GM13977 (cell line): ENCODE measurements at regions not wholly inside any gene's neighbourhood (a gene's known extent, or its start where the extent isn't known, plus 50 kb on each side); places are given as distances from the start of the nearest gene placed in this dataset.

Experiments used
- DNase-seq: peaks from one replicate; pipeline ENCODE4 v3.0.0; 2012; ENCODE audit warnings: low spot score
- in situ Hi-C: fragments of 300-500 bp; cut with MboI; formaldehyde crosslinking; loops from one replicate; pipeline ENCODE4 v1.12.0; 2022; ENCODE audit warnings: low sequenced_read_pairs, low pct_unique_long_range_greater_than_20kb, mixed read lengths, inconsistent platforms; ENCODE audit not compliant: unreplicated experiment
- TF ChIP-seq, protein P1 (sequence below): IDR thresholded peaks from 2 replicates; pipeline ENCODE4 v1.5.1; 2012; ENCODE audit warnings: mild to moderate bottlenecking, control low read depth; ENCODE audit not compliant: insufficient read depth; ENCODE audit errors: extremely low read depth, missing control alignments

DNA sequence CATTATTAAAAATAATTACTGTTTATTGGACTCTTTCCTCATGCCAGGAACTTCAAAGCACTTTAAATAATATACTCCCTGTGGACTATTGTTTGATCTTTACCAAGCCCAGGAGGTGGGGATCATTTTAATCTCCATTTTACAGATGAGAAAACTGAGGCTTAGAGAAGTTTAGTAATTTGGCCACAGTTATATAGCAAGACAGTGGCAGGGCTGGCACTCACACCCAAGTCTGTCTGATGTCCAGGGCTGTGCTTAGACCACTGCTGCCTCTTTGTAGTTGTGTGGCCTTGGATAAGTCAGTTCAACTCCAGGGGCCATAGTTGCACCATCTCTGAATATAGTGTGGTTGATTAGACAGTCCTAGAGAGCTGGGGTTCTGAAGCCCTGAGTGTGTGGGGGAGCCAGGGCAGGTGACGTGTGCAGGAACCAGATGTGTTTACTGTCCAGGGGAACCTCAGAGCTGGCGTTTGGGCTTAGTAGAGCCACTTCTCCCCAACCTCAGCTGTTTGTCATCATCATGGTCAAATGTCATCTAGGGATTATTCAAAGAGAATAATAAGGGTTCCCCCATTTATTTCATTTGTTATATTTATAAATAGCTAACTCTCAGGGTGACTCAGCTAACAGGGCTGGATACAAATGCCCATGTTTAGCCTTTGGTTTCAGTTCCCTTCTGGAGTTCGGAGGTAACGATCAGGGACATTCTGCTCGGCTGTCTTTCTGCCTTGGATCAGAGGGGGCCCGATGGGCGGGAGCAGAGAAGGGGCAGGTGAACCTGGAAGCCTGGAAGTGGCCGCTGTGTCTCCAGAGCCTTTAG is 68.0 kb downstream of the BOLA3 start:
- in situ Hi-C loops, result no loop called here
- TF ChIP-seq, protein P1, sequence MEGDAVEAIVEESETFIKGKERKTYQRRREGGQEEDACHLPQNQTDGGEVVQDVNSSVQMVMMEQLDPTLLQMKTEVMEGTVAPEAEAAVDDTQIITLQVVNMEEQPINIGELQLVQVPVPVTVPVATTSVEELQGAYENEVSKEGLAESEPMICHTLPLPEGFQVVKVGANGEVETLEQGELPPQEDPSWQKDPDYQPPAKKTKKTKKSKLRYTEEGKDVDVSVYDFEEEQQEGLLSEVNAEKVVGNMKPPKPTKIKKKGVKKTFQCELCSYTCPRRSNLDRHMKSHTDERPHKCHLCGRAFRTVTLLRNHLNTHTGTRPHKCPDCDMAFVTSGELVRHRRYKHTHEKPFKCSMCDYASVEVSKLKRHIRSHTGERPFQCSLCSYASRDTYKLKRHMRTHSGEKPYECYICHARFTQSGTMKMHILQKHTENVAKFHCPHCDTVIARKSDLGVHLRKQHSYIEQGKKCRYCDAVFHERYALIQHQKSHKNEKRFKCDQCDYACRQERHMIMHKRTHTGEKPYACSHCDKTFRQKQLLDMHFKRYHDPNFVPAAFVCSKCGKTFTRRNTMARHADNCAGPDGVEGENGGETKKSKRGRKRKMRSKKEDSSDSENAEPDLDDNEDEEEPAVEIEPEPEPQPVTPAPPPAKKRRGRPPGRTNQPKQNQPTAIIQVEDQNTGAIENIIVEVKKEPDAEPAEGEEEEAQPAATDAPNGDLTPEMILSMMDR, result no peak
- peak; percentile 79 for DNase-seq

GRCh38 chr2:74080346-74080745 is 67.4 kb downstream of the BOLA3 start:
- TF ChIP-seq, protein P1, result peak; percentile 34
- peak; percentile 58 for DNase-seq
- in situ Hi-C loops, result no loop called here

DNA sequence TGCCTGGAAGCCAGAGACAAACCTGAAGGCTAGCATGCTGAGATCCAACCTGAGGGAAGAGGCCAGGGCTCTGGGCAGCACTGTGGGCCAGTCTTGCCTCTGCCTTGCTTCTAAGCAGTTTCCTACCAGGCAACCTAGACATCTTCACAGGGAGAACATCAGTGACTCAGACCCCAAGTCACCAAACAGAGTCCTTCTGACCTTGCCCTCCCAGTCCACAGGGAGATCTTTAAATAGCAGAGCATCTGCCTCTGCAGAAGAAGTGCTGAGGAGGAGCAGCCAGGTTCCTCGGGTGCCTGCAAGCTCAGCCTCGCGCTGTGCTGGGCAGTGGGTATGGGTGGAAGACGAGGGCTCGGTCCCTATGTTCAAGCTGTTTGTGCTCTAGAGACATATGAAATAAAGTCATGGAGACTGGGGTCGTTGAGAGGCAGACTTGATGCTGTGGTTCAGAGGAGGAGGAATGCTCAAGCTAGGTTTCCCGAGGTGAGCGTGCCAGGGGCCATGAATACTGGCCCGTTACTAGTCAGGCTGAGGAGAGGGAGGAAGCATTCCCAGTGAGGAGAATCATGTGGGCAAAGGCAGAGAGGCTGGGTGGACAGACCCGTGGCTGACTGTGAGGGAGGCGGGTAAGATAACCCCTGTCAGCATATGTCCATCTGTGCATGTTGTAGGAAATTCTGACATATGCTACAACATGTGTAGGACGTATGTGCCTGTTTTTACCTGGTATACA is 66.5 kb downstream of the BOLA3 start:
- TF ChIP-seq, protein P1, result no peak
- in situ Hi-C loops, result no loop called here
- no peak for DNase-seq

GRCh38 chr2:74081763-74082110 is 66.0 kb downstream of the BOLA3 start:
- TF ChIP-seq, protein P1, result no peak
- in situ Hi-C loops, result no loop called here
- DNase-seq, result no peak

DNA sequence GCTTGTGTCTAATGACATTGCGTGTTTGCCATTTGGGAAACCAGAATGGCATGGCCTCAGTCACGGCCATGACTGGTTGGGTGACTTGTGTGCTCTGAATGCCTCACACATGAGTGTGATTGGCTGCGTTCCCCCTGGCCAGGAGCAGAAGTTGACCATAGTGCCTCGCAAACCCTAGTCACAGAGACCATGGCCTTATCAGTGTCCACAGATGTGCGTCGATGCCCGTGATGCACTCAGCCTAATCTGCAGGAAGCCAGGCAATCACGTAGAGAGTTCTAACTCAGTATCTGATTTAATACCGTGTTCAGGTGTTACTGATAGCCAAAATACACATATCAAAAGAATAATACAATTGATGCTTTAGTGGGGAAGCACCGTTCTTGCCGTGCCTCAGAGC is 64.0 kb downstream of the BOLA3 start:
- DNase-seq, result no peak
- TF ChIP-seq, protein P1, result no peak
- in situ Hi-C loops, result no loop called here
